Stimulated activated CD8-positive, alpha-beta memory T cell treated with anti-CD3 and anti-CD28 coated beads, Interleukin-7, amount 100 ng/mL, for 48 hours (primary cell): ENCODE measurements at regions not wholly inside any gene's neighbourhood (a gene's known extent, or its start where the extent isn't known, plus 50 kb on each side); places are given as distances from the start of the nearest gene placed in this dataset.

Experiments used
- DNase-seq, 2 donors: peaks; one replicate each; pipeline ENCODE4 v3.0.0-alpha.2; 2020; ENCODE audit warnings: low read depth in 1 of 2; ENCODE audit errors: extremely low read depth in 1 of 2

- no peak for DNase-seq
Observed at GRCh38 chr12:107397890-107398500, 287.6 kb upstream of the PWP1 start.

DNA sequence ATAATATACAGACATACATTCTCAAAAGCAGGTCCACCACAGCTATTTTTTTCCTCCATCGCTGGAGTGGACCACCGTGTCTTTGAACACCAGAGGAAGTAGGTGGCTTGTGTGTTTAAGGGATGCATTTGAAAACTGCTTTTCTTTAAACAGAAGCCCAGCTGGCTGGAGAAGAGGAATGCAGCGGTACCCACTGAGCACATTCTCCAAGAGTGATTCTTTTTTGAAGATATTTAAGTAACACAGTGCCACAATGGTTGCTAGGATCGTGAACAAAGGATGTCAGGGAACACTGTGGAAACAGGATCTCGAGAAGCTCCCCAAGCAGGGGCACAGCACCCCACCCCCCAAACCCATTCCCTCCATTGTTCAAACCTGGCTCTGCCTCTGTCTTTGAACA lies 286.6 kb upstream of the PWP1 start:
- DNase-seq: no peak

DNA sequence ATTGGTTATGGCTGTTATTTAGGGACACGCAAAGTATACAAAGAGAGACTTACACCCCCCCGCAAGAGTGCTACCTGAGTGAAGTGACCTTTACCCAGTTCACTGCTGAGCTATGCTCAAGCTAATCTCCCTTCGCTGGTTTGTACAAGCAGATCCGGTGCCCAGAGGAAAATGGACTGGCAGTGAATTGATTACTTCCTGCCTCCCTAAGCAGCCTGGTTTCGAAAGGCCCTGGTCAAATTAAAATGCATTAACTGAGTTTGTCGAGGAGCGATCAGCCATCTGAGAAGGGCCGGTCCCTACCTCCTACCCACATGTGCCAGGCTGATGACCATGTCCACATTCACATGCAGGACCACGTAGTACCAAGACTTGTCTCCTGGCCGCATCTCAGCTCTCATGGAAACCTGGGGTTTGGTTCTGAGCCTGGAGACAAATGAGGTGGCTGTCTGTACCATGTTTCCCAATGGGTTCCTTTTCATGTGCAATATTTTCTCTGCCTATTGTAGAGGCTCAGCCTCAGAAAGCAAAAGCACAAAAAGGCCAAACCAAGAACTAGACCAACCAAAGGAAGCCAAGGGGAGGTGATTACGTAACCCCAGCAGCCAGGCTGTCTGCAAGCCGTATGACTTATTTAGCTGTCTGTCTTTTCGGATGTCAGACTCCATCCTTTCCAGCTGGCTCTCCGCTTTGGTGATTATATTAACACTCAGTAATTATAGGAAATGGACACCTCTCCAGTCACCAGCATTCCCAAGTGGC lies 284.7 kb upstream of the PWP1 start:
- DNase-seq: no peak

GRCh38 chr12:107402041-107403022 lies 283.3 kb upstream of the PWP1 start:
- DNase-seq: peak; percentile 9 to 43

DNA sequence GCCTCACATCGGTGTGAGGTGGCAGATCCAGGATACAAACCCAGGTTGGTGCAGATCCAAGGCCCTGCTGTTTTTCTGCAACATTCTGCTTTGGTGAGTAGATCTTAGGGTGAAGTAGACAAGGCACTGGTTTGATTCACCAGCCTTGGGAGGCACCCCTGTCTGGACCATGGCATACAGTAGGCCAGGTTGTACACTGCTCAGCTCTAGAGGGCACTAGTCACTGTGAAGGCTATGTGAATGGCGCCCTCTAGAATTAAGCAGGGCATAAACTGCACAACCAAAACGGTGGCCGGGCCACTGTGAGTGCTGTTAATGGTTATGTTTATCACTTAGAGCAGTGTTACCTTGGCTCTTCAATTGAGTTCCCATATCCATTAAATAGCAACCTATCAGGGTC lies 280.6 kb upstream of the PWP1 start:
- peak in 1 of 2 donors; percentile 17 for DNase-seq

DNA sequence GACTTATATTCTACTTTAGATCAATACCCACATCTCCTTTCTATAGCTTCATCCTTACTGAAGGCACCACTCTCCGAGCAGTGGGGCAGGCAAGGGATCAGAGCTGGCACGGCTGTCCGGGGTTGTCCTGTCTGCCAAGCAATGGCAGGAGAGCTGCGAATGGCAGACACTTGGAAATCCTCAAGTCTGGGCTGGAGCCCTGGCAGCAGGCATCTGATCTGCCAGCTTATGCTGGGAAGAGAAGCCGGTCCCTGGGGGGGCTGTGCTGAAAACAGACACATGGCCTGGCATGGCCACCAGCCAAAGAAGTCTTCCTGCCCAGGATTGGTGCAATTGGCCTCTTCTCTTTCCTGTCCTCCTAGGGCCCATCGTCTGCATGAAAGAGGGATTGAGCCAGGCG lies 280.2 kb upstream of the PWP1 start:
- DNase-seq: no peak

DNA sequence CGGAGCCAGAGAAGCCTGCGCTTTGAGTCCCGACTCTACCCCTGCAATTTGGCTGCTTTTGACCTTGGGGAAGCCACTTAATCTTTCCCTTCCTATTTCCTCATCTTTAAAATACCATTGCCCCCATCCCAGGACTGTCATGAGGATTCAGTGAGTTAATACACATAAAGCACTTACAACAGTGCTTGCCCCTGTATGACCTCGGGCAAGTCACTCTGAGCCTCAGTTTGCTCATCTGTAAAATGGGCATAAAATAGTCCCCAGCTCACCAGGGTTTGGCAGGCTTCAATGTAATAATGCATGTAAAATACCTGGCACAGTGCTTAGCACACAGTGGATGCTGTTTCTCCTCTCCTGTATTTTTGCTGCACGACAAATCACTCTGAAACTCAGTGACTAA lies 278.7 kb upstream of the PWP1 start:
- no peak for DNase-seq

DNA sequence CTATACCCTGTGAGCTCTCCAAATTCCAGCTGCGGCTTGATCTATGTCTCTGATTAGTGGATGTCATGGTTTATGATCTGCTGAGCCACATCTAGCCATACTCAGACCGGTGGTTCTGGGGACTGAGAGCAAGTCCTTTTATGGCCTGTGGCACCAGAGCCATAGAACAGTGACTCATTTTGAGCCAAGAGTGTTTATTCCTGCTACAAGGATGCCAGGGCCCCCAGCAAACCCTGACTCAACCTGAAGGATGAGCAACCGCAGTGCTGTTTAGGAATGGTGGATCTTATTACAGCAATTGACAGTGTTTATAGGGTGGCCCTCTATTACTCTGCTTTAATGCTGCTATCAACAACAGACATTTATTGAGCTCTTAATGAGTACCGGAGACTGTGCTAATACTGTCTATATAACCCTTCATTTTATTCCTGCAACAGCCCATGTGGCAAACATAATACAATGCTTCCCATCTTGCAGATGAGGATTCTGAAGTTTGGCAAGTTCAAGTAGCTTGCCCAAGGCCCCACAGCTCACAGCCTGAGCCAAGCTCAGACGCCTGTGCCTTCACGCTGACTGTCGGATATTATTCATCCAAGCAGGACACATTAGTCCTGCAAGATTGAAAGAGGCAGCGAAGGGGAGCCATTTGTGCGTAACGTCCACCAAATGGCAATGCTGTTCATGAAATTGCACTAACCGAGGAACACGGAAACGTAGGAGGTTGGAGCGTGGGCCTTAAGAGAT lies 273.6 kb upstream of the PWP1 start:
- DNase-seq: no peak

DNA sequence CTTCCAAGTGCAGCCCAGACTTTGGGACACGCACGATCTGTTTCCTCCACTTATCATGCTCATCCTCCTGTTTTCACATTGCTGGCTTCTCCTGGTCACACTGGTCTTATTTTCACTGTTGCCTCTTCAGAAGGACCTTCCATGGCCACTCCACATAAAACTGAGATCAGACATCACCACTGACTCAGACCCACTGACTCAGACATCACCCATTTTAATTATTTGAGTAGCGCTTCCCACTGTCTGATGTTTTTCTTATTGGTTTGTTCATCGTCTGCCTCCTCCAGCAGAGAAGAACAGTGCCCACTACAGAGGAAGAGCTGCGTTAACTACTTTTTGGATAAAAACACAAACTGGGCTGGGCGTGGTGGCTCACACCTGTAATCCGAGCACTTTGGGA lies 270.5 kb upstream of the PWP1 start:
- DNase-seq: no peak

DNA sequence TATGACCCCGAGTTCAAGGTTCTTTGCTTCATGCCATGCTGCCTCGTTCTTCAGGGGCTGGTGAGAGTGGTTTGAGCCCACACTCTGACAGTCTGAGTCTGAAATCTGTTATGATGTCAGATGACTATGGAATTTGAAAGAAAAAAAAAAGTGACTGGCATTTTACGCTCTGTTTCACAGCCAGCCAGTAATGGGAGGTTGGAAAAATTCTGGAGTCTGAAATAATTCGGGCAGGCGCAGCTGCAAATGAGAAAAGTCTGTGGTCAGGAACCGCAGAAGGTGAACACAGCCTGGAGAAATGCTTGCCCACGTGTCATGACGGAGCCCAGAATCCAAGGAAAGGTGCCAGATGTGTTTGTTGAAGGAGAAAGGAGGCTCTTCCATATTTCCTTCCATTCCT lies 269.8 kb upstream of the PWP1 start:
- no peak for DNase-seq

GRCh38 chr12:107417004-107417403 lies 268.6 kb upstream of the PWP1 start:
- DNase-seq: no peak

- no peak for DNase-seq
Observed at GRCh38 chr12:107418981-107419380, 266.6 kb upstream of the PWP1 start.

DNA sequence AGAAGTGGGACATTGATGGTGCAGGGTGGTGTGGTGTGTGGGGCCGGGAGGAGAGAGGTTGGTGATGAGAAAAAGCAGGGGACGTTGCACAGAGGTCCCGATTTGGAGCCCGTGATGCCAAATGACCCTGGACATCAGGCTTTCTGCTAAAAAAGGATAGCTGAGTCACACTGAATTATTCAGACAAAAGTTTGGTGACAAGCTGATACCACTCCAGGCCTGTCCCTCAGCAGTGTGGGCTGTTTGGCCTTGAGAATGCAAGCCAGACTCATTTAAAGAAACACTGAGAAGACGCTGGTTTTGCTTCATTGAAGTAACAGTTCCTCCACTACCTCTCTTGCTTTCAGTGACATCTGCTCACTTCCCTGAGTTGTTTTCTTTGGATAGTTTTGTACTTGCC lies 262.1 kb upstream of the PWP1 start:
- DNase-seq: no peak

GRCh38 chr12:107429006-107429705 lies 256.4 kb upstream of the PWP1 start:
- no peak for DNase-seq

DNA sequence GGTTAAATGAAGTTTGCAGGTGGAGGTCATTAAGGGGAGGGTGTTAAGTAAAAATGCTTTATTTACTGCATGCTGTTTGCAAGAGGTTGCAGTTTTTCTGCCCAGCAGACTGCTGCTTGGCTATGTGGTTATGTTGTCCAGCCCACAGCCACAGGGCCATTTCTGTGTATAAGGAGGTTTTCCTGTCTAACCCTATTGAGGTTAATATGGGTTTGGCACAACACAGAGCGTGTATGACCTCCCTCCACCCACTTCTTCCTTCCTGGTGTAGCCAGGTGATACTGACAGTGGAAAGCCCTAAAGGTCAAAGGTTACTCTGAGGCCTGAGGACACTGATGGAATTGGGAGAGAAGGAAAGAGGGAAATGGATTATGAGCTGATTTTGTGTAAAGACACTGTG lies 253.7 kb upstream of the PWP1 start:
- DNase-seq: no peak

DNA sequence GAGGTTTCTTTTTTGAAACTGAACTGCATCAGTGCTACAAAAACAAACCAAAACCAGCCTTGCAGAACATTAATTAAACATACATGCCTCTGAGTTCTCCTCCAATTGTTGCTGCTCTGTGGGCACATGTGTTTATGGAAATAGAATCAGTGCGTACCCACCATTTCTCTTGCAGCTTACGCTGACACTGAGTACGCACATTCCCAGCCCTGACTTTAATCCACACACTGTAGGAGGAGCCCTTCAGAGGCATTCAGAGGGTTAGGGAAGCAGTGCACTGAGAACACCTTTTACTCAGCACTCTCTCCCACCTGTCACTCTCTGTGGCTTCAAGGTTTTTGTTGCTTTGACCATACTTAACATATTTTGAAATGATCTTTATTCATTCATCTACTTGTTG lies 250.5 kb upstream of the PWP1 start:
- no peak for DNase-seq

- no peak for DNase-seq
Observed at GRCh38 chr12:107435520-107435919, 250.1 kb upstream of the PWP1 start.

DNA sequence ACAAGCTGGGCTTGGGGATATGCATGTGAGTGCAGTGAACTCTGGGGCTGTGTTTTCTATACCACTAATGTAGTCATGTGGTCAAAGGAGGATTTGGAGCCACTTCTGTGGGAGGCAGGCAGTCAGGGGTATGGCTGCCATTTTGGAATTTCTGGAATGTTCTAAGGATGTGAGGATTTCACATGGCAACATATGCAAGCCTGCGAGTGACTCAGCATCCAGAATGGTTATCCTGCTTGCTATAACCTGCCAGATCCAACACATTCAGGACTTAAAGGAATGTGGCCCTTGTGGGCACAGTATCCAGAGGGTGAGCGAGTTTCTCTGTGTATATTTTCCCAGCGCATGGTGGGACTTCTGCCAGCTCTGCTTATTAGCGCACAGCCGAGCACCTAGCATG lies 249.2 kb upstream of the PWP1 start:
- DNase-seq: no peak

DNA sequence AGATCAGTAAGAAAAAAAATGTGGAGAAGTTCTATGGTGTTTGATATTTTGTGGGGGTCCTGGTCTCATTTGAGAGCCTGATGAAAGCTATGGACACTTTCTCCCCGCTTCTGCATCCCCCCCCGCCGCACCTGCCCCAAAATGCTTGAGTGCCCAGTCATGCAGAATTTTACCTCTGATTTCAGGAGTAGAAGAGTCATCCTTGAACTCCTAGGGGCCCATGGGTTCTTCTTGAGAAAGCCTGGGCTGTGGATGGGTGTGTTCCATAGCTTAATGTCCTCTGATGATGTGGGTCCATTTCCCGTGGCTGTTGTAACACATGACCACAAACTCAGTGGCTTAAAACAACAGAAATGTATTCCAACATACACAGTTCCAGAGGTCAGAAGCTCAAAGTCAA lies 248.8 kb upstream of the PWP1 start:
- DNase-seq: no peak

DNA sequence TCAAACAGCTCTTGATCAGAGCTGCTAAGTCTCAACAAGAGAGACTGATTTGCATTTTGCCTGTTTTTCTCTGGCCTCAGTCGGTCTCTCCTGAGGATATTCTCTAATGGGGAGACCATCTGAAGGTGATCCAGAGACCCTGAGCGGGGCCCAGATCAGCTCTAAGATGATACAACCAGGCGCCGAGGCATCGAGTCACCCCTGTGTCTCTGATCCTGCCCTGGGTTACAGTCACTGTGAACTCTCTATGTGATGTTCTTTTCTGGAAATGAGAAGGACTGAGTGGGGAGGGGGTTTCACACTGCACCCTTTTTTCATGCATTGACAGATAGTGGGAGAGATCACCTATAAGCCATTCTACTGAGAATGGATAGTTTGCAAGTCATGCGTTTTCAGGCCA lies 247.6 kb upstream of the PWP1 start:
- no peak for DNase-seq
